GM18502 (cell line): ENCODE measurements at regions not wholly inside any gene's neighbourhood (a gene's known extent, or its start where the extent isn't known, plus 50 kb on each side); places are given as distances from the start of the nearest gene placed in this dataset.

Experiments
- ATAC-seq: cut with Tn5 transposase; IDR thresholded peaks from one replicate; pipeline ENCODE4 v1.9.1; 2021; ENCODE audit warnings: mild to moderate bottlenecking; ENCODE audit not compliant: unreplicated experiment, poor library complexity

GRCh38 chr3:102174312-102174712 is 260.5 kb upstream of the ZPLD1 start:
- no peak for ATAC-seq

- no peak for ATAC-seq
Observed at GRCh38 chr3:102174832-102175374, 259.9 kb upstream of the ZPLD1 start.

DNA sequence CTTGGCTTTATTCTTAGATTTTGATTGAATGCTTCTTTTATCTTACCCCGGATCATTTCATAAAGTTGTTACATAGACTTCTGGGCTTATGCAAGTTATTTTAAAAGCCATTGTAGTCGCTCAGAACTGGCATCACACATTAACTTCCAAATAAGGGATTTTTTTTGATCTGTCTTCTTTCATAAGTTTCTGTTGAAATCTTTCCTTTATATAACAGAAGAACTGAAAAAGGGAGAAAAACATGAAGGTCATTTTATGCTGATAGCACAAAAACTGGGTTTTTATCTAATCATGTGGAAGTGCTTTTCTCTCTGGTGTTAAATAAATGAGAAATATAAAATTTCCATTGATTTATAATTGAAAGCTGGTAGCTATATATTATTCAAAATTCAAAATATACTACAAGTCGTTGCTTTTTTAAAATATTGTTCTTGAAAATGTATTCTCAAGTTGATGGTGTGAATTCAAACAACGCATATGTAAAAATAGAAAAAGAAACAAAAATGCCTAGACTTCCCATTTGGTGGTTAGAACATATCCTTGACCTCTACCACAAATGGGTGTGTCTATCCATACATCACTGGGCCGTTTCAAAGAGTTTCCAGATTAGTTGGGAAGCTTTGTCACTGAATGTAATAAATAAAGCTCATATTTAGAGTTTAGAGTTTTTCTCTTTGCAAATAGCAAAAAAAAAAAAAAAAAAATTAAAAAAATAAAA is 258.3 kb upstream of the ZPLD1 start:
- ATAC-seq: no peak

- no peak for ATAC-seq
Observed at GRCh38 chr3:102177075-102177755, 257.6 kb upstream of the ZPLD1 start.

GRCh38 chr3:102178817-102179216 is 256.0 kb upstream of the ZPLD1 start:
- no peak for ATAC-seq

DNA sequence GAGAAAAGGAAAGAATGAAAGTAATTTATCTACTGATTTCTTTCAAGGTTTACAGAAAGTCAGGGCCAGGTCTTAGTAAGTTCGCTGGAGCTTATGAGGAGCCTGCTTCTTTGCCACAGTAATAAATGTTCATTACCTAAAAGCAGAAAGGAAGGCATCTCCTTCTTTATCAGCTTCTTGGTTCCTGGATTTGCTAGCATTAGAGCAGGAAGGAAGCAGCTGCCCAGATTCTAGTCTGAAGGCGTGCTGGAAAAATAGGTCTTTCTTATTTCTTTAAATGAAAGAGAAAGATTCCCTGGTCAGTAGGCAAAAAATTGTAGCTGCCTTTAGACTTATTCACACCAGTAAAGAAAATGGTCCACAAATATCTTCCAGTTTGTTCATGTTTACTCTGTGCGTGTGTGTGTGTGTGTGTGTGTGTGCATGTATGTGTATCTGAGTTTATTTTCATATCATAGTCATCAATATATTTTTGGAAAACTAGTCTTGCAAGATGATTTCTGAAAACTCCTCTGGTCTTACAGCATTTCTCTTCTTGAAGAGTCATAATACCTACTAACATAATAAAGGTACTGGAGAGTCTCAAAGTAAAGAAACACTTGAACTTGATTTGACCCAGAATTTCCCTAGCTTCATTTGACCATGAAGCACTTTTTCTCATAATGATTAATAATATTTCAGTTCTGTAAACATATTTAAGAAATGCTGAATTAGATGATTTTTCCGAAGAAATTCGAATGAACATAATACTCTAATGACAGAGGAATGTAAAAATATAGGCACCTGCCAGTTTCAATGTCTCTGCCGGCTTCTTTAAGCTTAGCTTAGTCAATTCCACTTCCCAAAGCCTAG is 255.3 kb upstream of the ZPLD1 start:
- ATAC-seq: peak; percentile 72

DNA sequence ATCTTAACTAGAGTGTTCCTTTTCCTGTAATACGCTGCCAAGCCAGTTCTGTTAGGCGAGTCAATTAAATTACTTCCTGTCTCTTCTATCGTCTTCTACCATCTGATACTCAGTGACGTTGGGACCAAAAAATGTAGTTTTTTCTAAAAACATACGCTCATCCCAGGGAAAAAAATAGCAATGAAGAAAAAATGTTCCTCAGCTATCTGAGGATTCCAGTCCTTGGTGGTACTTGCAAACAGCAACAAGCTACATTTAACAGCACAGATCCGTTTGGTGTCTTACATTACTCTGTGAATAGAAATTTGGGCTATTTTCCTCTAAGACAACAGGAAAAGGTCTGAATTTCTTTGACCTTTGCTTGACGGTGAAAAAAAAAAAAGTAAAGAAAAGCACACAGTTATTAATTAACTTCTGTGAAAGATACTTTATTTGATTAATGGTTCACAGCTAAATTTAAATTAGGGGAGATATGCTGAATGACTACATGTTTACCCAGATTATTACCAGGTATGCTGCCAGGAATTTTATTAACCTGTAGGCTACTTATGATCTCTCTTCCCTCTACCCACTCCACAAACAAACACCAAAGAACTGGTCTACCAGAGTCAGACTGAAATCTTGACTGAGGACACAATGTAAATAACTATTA is 254.4 kb upstream of the ZPLD1 start:
- peak; percentile 34 for ATAC-seq

DNA sequence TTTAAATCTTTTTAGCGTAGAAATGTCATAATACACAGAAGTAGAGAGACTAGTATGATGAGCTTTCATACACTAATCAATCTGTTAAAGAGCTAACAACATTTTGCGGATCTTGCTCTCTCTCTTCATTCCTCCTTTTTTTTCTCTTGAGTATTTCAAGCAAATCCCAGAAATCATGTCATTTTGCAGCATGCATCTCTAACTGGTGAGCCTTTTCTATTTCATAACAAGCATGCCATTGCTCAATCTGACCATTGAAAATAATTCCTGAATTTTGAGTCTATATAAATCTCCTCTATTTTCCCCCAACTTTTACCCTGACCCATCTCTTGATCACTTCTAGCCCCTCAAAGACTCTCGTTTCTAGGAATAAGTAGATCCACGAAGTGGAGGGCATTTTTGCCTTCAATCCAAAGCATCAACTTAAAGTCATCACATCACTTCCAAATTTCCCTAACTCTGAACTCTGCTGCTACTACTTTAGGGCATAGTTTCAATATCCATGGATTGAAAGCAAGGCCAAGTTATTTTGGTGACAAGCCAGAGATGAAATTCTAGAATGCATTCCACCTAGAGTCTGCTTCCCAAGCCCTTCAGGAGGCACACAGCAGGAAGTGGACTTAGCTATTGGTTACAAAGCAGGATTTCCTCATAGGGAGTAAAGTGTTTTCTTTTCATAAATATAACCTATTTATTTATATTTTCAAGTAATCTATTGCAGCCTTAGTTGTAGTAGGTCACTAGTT is 253.5 kb upstream of the ZPLD1 start:
- ATAC-seq: no peak

DNA sequence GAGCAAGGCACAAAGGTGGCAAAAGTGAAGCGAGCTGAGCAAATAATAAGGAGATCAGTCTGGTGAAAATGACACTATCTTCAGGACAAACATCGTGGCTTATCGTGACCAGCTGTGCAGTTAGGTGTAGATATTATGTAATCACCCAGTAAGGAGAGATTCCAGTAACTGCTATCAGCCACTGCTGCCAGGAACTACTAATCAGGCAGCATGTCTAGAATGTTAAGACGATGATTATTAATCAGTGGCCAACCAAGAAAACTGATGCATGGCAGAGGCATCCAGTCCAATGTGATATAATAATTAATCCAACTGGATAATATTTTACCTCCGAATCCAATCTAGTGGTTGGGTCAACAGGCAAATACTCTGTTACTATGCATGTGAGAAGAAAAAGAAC is 252.7 kb upstream of the ZPLD1 start:
- ATAC-seq: no peak

- no peak for ATAC-seq
Observed at GRCh38 chr3:102183186-102183585, 251.6 kb upstream of the ZPLD1 start.

DNA sequence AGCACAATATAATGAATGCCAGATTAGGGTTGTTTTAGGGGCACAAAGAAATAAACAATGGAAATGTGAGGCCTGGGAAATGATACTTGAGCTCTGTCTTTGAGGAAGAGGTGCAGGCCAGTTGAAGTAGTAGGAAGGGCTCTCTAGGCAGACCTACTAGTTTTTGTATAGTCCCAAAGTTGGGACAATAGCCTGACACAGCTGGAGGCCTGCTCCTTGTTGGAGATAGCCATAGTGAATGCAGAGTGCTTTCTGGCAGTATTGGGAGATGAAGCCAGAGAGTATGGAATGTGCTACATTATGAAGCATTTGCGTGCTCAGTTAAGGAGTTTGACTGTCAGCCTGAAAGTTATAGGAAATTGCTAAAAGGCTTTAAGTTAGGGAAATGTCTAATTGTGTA is 251.2 kb upstream of the ZPLD1 start:
- no peak for ATAC-seq

- no peak for ATAC-seq
Observed at GRCh38 chr3:102189541-102189940, 245.3 kb upstream of the ZPLD1 start.

DNA sequence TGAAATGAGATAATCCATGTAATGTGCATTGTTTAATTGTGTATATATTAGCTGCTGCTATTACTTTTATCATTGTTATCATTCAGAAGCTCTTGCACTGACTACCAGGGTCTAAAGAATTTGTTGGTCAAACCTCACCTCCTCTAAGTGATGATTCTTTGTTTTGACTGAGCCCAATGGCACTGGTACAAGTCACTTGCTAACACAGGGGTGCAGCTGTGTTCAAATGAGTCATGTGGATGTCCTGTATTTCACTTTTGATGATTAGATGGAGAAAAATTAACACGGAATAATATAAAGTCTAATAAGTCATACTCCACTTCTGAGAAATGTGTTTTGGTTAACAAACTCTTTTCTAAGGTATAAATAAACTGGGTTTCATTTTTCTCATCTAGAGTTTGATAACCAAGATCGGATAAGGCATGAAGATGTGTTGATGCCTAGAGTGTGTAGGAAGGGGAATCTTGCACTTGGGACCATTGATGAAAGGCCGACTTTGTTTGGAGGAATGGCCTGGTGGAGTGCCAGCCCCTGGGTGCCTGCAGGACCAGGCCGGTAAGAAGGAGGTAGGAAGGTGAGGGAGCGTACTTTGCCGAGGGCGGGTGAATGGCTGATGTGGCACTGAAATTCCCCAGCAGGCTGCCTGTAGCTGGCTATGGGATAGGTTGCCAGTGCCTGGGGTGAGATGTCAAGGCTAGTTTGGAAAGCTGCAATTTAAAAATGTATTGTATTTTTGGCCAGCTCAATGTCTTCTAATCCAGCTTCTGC is 244.7 kb upstream of the ZPLD1 start:
- no peak for ATAC-seq

DNA sequence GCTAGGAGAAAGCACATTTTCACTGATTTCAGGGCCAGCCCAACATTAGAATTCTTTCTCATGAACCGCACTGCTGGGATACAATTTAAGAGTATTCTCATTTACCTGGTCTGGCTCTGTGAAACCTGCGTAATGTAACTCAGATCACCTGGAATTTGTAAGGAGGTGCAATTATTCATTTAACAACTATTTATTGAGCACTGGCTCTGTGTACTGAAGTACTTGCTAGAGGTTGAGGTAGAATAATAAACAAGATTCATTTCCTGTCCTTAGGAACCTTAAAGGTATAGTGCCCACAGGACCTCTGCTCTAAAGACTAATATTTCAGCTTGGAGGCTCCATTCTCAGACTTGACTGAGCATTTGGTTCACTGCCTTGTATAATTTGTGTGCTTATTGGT is 242.2 kb upstream of the ZPLD1 start:
- ATAC-seq: no peak

- no peak for ATAC-seq
Observed at GRCh38 chr3:102193255-102193654, 241.6 kb upstream of the ZPLD1 start.

DNA sequence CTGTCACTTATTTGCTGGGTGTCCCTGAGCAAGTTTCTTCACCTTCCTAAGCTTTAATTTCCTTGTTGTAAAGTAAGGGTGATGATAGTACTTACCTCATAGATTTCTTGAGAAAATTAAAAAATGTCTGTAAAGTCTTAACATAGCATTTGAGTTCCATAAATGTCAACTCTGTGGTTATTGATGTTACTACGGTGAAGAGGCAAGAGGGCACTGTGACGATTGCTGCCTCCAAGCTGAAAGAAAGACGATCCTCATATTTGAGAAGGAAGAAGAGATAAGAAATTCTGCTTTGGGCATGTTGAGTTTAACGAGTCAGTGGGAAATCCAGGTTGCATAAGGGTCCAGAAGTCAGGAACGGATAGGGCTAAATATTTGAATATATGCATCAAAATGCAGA is 240.8 kb upstream of the ZPLD1 start:
- no peak for ATAC-seq

DNA sequence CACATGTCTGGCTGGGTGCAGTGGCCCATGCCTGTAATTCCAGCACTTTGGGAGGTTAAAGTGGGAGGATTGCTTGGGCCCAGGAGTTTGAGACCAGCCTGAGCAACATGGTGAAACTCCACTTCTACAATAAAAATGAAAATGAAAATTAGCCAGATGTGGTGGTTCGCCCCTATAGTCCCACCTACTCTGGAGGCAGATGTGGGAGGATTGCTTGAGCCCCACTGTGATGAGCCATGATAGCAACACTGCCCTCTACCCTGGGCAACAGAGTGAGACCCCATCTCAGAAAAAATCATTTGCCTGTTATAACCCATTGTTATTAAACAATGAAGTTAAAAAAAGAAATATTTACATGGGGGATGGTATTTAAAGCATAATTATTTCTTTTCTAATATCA is 240.1 kb upstream of the ZPLD1 start:
- peak; percentile 48 for ATAC-seq

DNA sequence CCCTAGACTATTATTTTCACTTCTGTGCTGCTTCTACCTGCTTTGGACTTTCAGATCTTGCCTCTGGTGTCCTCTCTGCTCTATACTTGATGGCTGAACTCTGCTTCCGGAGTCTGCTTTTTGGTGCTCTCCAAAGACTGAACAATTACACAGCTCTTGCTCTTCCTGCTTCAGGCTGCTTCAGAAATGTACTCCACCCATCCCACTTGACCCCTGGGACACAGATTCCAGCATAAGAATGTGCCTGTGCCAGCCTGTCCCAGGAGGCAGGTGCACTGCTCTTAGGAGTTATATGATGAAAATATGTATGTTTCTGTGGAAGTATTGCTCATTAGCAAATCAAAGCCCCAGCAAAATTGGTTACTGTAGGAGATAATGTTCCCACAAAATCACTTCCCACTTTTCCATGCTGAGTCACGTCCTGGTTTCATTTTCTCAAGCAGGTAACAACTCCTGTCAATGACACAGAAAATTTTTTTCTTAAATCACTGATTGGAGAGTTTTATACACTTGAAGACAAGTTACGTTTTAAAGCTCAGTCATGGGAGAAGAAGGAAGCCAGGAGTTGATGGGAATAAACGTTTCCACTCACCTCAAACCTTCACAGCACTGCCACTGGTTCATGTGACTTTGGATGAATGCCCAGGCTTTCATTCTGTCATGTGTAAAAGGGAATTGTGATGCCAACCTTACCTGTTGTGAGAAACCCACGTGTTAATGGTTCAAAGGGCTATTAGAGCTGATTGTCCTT is 239.4 kb upstream of the ZPLD1 start:
- peak; percentile 57 for ATAC-seq
